IMR-90 (cell line): ENCODE measurements at regions not wholly inside any gene's neighbourhood (a gene's known extent, or its start where the extent isn't known, plus 50 kb on each side); places are given as distances from the start of the nearest gene placed in this dataset.

Source experiments
- ATAC-seq: fragments of 200-7000 bp; cut with Tn5 transposase; 2 replicates; pipeline ENCODE4 v1.9.1; 2020; ENCODE audit warnings: low read depth, mild to moderate bottlenecking, moderate library complexity
- BruUV-seq: library from RNA; stranded (reverse); fragments of 400-500 nt; replicated peaks from 2 replicates; lab custom pipeline; 2021; lab: Mats Ljungman, UMichigan
- CTCF ChIA-PET: fragments of 300-600 bp; formaldehyde crosslinking; extraction: SDS; loops from one replicate; lab custom pipeline; 2021; ENCODE audit warnings: antibody characterized with exemption; lab: Yijun Ruan, JAX
- POLR2A ChIA-PET: fragments of 300-600 bp; sonication (Branson Sonifier 250); formaldehyde crosslinking; loops from one replicate; lab custom pipeline; 2022; ENCODE audit warnings: antibody characterized with exemption; ENCODE audit not compliant: unreplicated experiment; lab: Charles Lee
- DNase-seq: peaks from one replicate; pipeline ENCODE4 v3.0.0; 2013
- H2AFZ ChIP-seq: replicated peaks from 2 replicates; pipeline ENCODE3; 2013; ENCODE audit warnings: low read length, mild to moderate bottlenecking; ENCODE audit not compliant: poor library complexity
- H2AK5ac ChIP-seq: 2 replicates; pipeline ENCODE4 v1.6.1; 2013; ENCODE audit warnings: low read depth, low read length, inconsistent platforms
- H2AK9ac ChIP-seq: replicated peaks from 2 replicates; pipeline ENCODE3; 2013; ENCODE audit warnings: mild to moderate bottlenecking, low read depth, low read length, moderate library complexity; ENCODE audit not compliant: poor library complexity
- H2BK120ac ChIP-seq: 2 replicates; pipeline ENCODE4 v1.6.1; 2013; ENCODE audit warnings: low read depth, low read length, inconsistent platforms
- H2BK15ac ChIP-seq: 3 replicates; pipeline ENCODE4 v1.6.1; 2013; ENCODE audit warnings: low read depth, low read length, inconsistent platforms
- H2BK20ac ChIP-seq: 2 replicates; pipeline ENCODE4 v1.6.1; 2013; ENCODE audit warnings: low read depth, mild to moderate bottlenecking, inconsistent platforms, low read length, moderate library complexity
- H2BK5ac ChIP-seq: 2 replicates; pipeline ENCODE4 v1.6.1; 2013; ENCODE audit warnings: mild to moderate bottlenecking, low read depth, low read length, inconsistent platforms; ENCODE audit not compliant: poor library complexity, severe bottlenecking
- H3K14ac ChIP-seq: replicated peaks from 2 replicates; pipeline ENCODE4 v1.6.1; 2013; ENCODE audit warnings: low read depth, low read length, inconsistent platforms
- H3K18ac ChIP-seq: 2 replicates; pipeline ENCODE4 v1.6.1; 2013; ENCODE audit warnings: low read depth, low read length, control low read depth
- H3K23ac ChIP-seq: 2 replicates; pipeline ENCODE4 v1.6.1; 2013; ENCODE audit warnings: low read depth, low read length, inconsistent platforms
- H3K27ac ChIP-seq: 2 replicates; pipeline ENCODE4 v1.5.1; 2013; ENCODE audit warnings: mild to moderate bottlenecking, control low read depth, low read length; ENCODE audit not compliant: insufficient read depth
- H3K27me3 ChIP-seq: 2 replicates; pipeline ENCODE4 v1.6.1; 2013; ENCODE audit warnings: low read length; ENCODE audit not compliant: control insufficient read depth, insufficient read depth
- H3K36me3 ChIP-seq: 2 replicates; pipeline ENCODE4 v1.6.1; 2013; ENCODE audit warnings: low read length, mixed read lengths; ENCODE audit not compliant: control insufficient read depth, insufficient read depth
- H3K4ac ChIP-seq: 2 replicates; pipeline ENCODE4 v1.6.1; 2013; ENCODE audit warnings: low read depth, low read length, inconsistent platforms
- H3K4me1 ChIP-seq: 2 replicates; pipeline ENCODE4 v1.6.1; 2013; ENCODE audit warnings: low read length, mixed read lengths; ENCODE audit not compliant: control insufficient read depth, insufficient read depth
- H3K4me2 ChIP-seq: 2 replicates; pipeline ENCODE4 v1.6.1; 2013; ENCODE audit warnings: low read depth, mild to moderate bottlenecking, control low read depth, low read length, moderate library complexity
- H3K4me3 ChIP-seq: 2 replicates; pipeline ENCODE4 v1.5.1; 2013; ENCODE audit warnings: low read depth, mild to moderate bottlenecking, control low read depth, low read length, moderate library complexity; ENCODE audit not compliant: insufficient read depth
- H3K56ac ChIP-seq: 2 replicates; pipeline ENCODE4 v1.6.1; 2013; ENCODE audit warnings: low read length, inconsistent platforms; ENCODE audit not compliant: insufficient read depth; ENCODE audit errors: extremely low read depth
- H3K79me1 ChIP-seq, 2 experiments: 2 replicates each; pipeline ENCODE4 v1.6.1; 2013; ENCODE audit warnings: low read length in 2 of 2, inconsistent platforms in 1 of 2, low read depth in 1 of 2
- H3K9ac ChIP-seq: 2 replicates; pipeline ENCODE4 v1.6.1; 2013; ENCODE audit warnings: low read depth, low read length, control low read depth
- H3K9me1 ChIP-seq: 2 replicates; pipeline ENCODE4 v1.6.1; 2013; ENCODE audit warnings: low read length, inconsistent platforms; ENCODE audit not compliant: insufficient read depth
- H3K9me3 ChIP-seq: 2 replicates; pipeline ENCODE4 v1.6.1; 2013; ENCODE audit warnings: low read length; ENCODE audit not compliant: control insufficient read depth, insufficient read depth
- H4K20me1 ChIP-seq: 2 replicates; pipeline ENCODE4 v1.6.1; 2013; ENCODE audit warnings: low read length, inconsistent platforms; ENCODE audit not compliant: insufficient read depth
- H4K5ac ChIP-seq: 2 replicates; pipeline ENCODE4 v1.6.1; 2013; ENCODE audit warnings: mild to moderate bottlenecking, low read depth, low read length, control low read depth
- H4K8ac ChIP-seq, 2 experiments: 2 replicates each; pipeline ENCODE4 v1.6.1; 2013; ENCODE audit warnings: low read depth in 2 of 2, low read length in 2 of 2, control low read depth in 1 of 2, inconsistent platforms in 1 of 2
- H4K91ac ChIP-seq: 2 replicates; pipeline ENCODE4 v1.6.1; 2013; ENCODE audit warnings: low read depth, low read length, inconsistent platforms; ENCODE audit not compliant: insufficient read depth
- CEBPB ChIP-seq: IDR thresholded peaks from 2 replicates; pipeline ENCODE4 v1.6.1; 2012; ENCODE audit warnings: low read depth, low read length, improper control_type of control experiment
- MAFK ChIP-seq: IDR thresholded peaks from 2 replicates; pipeline ENCODE4 v1.6.1; 2012; ENCODE audit warnings: low read depth, low read length, improper control_type of control experiment
- MAZ ChIP-seq: IDR thresholded peaks from 2 replicates; pipeline ENCODE4 v1.6.1; 2012; ENCODE audit warnings: low read depth, mild to moderate bottlenecking, low read length, improper control_type of control experiment, moderate library complexity, borderline replicate concordance
- MXI1 ChIP-seq: IDR thresholded peaks from 2 replicates; pipeline ENCODE4 v1.6.1; 2012; ENCODE audit warnings: low read depth, mild to moderate bottlenecking, low read length, moderate library complexity, borderline replicate concordance
- NFE2L2 ChIP-seq: fragments of 150-350 bp; IDR thresholded peaks from 2 replicates; pipeline ENCODE4 v1.6.1; 2016; ENCODE audit warnings: low read depth, mild to moderate bottlenecking, low read length
- POLR2A ChIP-seq: IDR thresholded peaks from 2 replicates; pipeline ENCODE4 v1.6.1; 2012; ENCODE audit warnings: mild to moderate bottlenecking, low read depth, low read length
- RAD21 ChIP-seq: IDR thresholded peaks from 2 replicates; pipeline ENCODE4 v1.6.1; 2012; ENCODE audit warnings: low read length, improper control_type of control experiment
- RCOR1 ChIP-seq: IDR thresholded peaks from 2 replicates; pipeline ENCODE4 v1.6.1; 2012; ENCODE audit warnings: mild to moderate bottlenecking, low read length, improper control_type of control experiment; ENCODE audit not compliant: insufficient replicate concordance
- RFX5 ChIP-seq: IDR thresholded peaks from 2 replicates; pipeline ENCODE4 v1.8.0; 2012; ENCODE audit warnings: low read depth, mild to moderate bottlenecking, low read length, moderate library complexity
- WGBS, 2 experiments: methylation state at CpG; one replicate each; pipeline versions ENCODE4 v1.1.5 to v1.1.7; 2013; ENCODE audit warnings: missing lambda C conversion rate in 2 of 2; ENCODE audit not compliant: insufficient read length in 1 of 2; ENCODE audit errors: extremely low coverage in 2 of 2; 5-methylcytosine and 5-hydroxymethylcytosine counted together
- dilution Hi-C: fragments of 300-500 bp; cut with HindIII; formaldehyde crosslinking; loops from one replicate; pipeline ENCODE4 v1.14.3; 2018; ENCODE audit warnings: low sequenced_read_pairs; ENCODE audit not compliant: unreplicated experiment
- in situ Hi-C: fragments of 300-500 bp; cut with MboI; formaldehyde crosslinking; loops from 3 replicates; pipeline ENCODE4 v1.14.3; 2019; ENCODE audit warnings: low sequenced_read_pairs, inconsistent platforms, mixed read lengths
- intact Hi-C: fragments of 100-400 bp; cut with micrococcal nuclease; formaldehyde crosslinking; loops from 2 replicates; pipeline ENCODE4 v1.10.0; 2022
- TF ChIP-seq, protein P1 (sequence below): fragments of 150-350 bp; IDR thresholded peaks from 2 replicates; pipeline ENCODE4 v1.6.1; 2017; ENCODE audit warnings: mild to moderate bottlenecking, antibody characterized with exemption, low read length, low read depth

DNA sequence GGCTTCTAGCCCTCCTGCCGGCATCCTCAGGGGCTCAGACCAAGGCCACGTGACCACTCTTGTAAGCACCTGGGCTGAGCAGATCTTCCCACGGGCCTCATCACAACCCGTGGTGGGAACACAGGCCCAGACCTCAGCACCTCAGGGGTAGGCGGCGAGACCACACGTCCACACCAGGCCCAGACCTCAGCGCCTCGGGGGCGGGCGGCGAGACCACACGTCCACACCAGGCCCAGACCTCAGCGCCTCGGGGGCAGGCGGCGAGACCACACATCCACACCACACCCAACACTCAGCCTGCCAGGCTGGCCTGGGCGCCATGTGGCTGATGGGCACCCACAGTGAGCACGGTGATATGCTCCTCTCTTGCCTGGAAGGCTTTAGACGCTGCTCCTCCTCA, 334.4 kb upstream of the SALL3 start:
- Histone ChIP-seq H2BK20ac (no peak overlapping the region), H3K56ac (no peak overlapping the region), H3K9ac (no peak overlapping the region), H3K18ac (no peak overlapping the region), H3K27me3 (no peaks in the 10 kb centered on the region), H4K20me1 (no peaks in the 10 kb centered on the region), H2AK9ac (no peak overlapping the region), H3K9me3 (peaks cover 55% of the 10 kb centered on the region), H2BK5ac (no peak overlapping the region), H3K79me1 (no peaks in the 10 kb centered on the region), H3K4me3 (no peak overlapping the region), H3K27ac (no peak overlapping the region), H3K4me2 (no peak overlapping the region), H2AFZ (no peak overlapping the region), H3K4me1 (no peaks in the 10 kb centered on the region), H3K36me3 (no peaks in the 10 kb centered on the region), H4K8ac (no peak overlapping the region), H2AK5ac (no peak overlapping the region), H3K14ac (no peak overlapping the region), H4K5ac (no peak overlapping the region), H4K91ac (no peak overlapping the region), H2BK15ac (no peak overlapping the region), H3K23ac (no peak overlapping the region), H2BK120ac (no peak overlapping the region), H3K4ac (no peak overlapping the region), H3K9me1 (no peaks in the 10 kb centered on the region)
- no peak for DNase-seq
- intact Hi-C loops, result no loop called here
- BruUV-seq, result no TSS peak
- CTCF ChIA-PET, result no interaction called here
- TF ChIP-seq RFX5, result no peak
- TF ChIP-seq RCOR1, result no peak
- TF ChIP-seq CEBPB, result no peak
- no peak for TF ChIP-seq NFE2L2
- TF ChIP-seq, protein P1, sequence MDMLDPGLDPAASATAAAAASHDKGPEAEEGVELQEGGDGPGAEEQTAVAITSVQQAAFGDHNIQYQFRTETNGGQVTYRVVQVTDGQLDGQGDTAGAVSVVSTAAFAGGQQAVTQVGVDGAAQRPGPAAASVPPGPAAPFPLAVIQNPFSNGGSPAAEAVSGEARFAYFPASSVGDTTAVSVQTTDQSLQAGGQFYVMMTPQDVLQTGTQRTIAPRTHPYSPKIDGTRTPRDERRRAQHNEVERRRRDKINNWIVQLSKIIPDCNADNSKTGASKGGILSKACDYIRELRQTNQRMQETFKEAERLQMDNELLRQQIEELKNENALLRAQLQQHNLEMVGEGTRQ, result no peak
- no peak for TF ChIP-seq MXI1
- no peak for TF ChIP-seq RAD21
- no peak for TF ChIP-seq MAFK
- TF ChIP-seq POLR2A, result no peak
- TF ChIP-seq MAZ, result no peak
- POLR2A ChIA-PET, result no interaction called here
- no peak for ATAC-seq
- dilution Hi-C loops, result no loop called here
- 67% methylated on average over 3 of the region's 20 CpGs; no CpG with 5 or more reads in 1 of the 2 experiments for WGBS, 2 experiments
- in situ Hi-C loops, result no loop called here
